ENCODE measurements at regions not wholly inside any gene's neighbourhood (a gene's known extent, or its start where the extent isn't known, plus 50 kb on each side); places are given as distances from the start of the nearest gene placed in this dataset.

DNA sequence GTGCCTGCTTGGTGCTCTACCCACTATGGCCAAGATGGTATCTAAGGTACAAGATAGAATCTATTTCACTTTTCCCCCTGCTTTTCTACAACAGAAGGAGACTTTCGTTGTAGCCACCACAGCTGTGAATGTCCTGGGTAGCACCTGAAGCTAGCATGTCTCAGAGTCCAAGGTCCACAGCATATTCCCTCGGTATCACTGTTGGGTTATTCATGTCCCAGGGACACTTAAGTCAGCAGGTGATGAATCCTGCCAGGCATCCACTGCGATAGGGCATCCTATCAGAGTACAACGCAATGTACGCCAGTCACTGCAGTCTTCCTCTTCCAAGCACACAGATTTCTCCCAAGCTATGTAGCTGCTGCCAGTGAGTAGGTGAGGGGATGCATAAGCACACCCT lies 129.1 kb upstream of the LINC00305 start:
- TF ChIP-seq, protein P1, sequence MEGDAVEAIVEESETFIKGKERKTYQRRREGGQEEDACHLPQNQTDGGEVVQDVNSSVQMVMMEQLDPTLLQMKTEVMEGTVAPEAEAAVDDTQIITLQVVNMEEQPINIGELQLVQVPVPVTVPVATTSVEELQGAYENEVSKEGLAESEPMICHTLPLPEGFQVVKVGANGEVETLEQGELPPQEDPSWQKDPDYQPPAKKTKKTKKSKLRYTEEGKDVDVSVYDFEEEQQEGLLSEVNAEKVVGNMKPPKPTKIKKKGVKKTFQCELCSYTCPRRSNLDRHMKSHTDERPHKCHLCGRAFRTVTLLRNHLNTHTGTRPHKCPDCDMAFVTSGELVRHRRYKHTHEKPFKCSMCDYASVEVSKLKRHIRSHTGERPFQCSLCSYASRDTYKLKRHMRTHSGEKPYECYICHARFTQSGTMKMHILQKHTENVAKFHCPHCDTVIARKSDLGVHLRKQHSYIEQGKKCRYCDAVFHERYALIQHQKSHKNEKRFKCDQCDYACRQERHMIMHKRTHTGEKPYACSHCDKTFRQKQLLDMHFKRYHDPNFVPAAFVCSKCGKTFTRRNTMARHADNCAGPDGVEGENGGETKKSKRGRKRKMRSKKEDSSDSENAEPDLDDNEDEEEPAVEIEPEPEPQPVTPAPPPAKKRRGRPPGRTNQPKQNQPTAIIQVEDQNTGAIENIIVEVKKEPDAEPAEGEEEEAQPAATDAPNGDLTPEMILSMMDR (IDR thresholded peaks at IDR 0.05): no peak
- TF ChIP-seq POLR2AphosphoS5 (IDR thresholded peaks at IDR 0.05) (no peak), POLR2A (IDR thresholded peaks at IDR 0.05) (no peak)
